Chondrocyte (in vitro differentiated cells): ENCODE measurements at regions not wholly inside any gene's neighbourhood (a gene's known extent, or its start where the extent isn't known, plus 50 kb on each side); places are given as distances from the start of the nearest gene placed in this dataset.

ENCODE experiments used
- DNase-seq: peaks from one replicate; pipeline ENCODE4 v3.0.0; 2021; ENCODE audit warnings: mixed read lengths, low spot score
- H3K27ac Mint-ChIP-seq: one replicate; pipeline ENCODE4 v1.8.0; 2021; ENCODE audit warnings: mild to moderate bottlenecking, moderate library complexity, mixed read lengths; ENCODE audit not compliant: unreplicated experiment
- H3K27me3 Mint-ChIP-seq: 2 replicates; pipeline ENCODE4 v1.8.0; 2021; ENCODE audit warnings: low read depth, mixed read lengths
- H3K36me3 Mint-ChIP-seq: 2 replicates; pipeline ENCODE4 v1.8.0; 2021; ENCODE audit warnings: low read depth, mixed read lengths
- H3K4me1 Mint-ChIP-seq: 2 replicates; pipeline ENCODE4 v1.8.0; 2021; ENCODE audit warnings: low read depth, mild to moderate bottlenecking, mixed read lengths
- H3K4me3 Mint-ChIP-seq: one replicate; pipeline ENCODE4 v1.8.0; 2021; ENCODE audit warnings: mild to moderate bottlenecking, moderate library complexity, mixed read lengths; ENCODE audit not compliant: unreplicated experiment
- H3K9me3 Mint-ChIP-seq: 2 replicates; pipeline ENCODE4 v1.8.0; 2021; ENCODE audit warnings: low read depth, mixed read lengths
- TF ChIP-seq, protein P1 (sequence below): fragments of 200-600 bp; sonication (generic); IDR thresholded peaks from 2 replicates; pipeline ENCODE4 v1.5.0; 2021; ENCODE audit warnings: antibody characterized with exemption, mild to moderate bottlenecking, moderate library complexity

GRCh38 chr7:115474137-115474536 lies 552.2 kb downstream of the MDFIC start:
- DNase-seq: no peak
- Mint-ChIP-seq H3K27ac (no peak overlapping the region), H3K36me3 (no peaks in the 10 kb centered on the region), H3K27me3 (peaks cover 6% of the 10 kb centered on the region), H3K4me1 (peaks cover 14% of the 10 kb centered on the region), H3K4me3 (no peak overlapping the region), H3K9me3 (no peaks in the 10 kb centered on the region)
- TF ChIP-seq, protein P1, sequence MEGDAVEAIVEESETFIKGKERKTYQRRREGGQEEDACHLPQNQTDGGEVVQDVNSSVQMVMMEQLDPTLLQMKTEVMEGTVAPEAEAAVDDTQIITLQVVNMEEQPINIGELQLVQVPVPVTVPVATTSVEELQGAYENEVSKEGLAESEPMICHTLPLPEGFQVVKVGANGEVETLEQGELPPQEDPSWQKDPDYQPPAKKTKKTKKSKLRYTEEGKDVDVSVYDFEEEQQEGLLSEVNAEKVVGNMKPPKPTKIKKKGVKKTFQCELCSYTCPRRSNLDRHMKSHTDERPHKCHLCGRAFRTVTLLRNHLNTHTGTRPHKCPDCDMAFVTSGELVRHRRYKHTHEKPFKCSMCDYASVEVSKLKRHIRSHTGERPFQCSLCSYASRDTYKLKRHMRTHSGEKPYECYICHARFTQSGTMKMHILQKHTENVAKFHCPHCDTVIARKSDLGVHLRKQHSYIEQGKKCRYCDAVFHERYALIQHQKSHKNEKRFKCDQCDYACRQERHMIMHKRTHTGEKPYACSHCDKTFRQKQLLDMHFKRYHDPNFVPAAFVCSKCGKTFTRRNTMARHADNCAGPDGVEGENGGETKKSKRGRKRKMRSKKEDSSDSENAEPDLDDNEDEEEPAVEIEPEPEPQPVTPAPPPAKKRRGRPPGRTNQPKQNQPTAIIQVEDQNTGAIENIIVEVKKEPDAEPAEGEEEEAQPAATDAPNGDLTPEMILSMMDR: no peak

- no peaks in the 10 kb centered on the region for H3K36me3 Mint-ChIP-seq
- H3K4me1 Mint-ChIP-seq: peaks cover 6% of the 10 kb centered on the region
- H3K27me3 Mint-ChIP-seq: peaks cover 6% of the 10 kb centered on the region
- TF ChIP-seq, protein P1: no peak
- no peak overlapping the region for H3K4me3 Mint-ChIP-seq
- no peak for DNase-seq
- no peaks in the 10 kb centered on the region for H3K9me3 Mint-ChIP-seq
- H3K27ac Mint-ChIP-seq: no peak overlapping the region
Measured at GRCh38 chr7:115471891-115472290, 550.0 kb downstream of the MDFIC start.

DNA sequence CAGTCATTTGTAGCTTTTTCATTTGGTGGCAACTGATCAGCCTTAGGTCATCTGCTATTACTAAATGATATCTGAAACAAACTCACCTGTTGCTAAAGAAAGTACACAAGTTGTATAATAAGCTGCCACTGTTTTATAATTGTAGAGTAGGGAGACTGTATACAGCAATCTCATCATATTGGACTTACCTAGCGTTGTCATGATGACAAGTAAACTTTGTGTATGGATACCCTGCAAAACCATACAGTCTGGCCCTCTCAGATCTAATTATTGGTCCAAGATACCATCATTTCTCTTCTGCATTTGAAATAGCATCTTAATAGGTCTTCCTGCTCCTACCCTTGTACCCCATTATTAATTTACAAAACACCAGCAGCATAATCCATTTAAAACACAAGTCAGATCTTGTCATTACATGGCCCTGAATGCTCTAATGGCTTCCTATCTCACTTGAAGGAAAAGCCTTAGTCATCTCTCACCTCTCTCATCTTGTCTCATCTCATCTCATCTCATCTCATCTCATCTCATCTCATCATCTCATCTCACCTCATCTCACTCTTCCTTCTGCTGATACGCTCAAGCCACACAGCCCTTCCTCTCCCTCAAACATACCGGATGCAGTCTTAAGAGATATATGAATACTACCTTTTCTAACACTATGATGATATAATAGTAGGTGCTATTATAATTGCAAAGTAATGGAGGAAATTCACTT lies 540.6 kb downstream of the MDFIC start:
- no peaks in the 10 kb centered on the region for H3K9me3 Mint-ChIP-seq
- no peak overlapping the region for H3K27ac Mint-ChIP-seq
- H3K27me3 Mint-ChIP-seq: no peaks in the 10 kb centered on the region
- H3K4me3 Mint-ChIP-seq: no peak overlapping the region
- H3K4me1 Mint-ChIP-seq: no peaks in the 10 kb centered on the region
- no peak for DNase-seq
- TF ChIP-seq, protein P1: no peak
- H3K36me3 Mint-ChIP-seq: no peaks in the 10 kb centered on the region

DNA sequence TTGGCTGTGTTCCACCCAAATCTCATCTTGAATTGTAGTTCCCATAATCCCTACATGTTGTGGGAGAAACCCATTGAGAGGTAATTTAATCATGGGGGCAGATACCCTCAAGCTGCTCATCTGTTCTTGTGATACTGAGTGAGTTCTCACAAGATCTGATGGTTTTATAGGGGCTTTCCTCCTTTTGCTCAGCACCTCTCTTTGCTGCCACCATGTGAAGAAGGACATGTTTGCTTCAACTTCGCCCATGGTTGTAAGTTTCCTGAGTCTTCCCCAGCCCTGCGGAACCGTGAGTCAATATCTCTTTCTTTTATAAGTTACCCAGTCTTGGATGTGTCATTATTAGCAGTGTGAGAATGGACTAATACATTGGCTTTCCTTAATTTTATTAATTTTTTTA lies 527.8 kb downstream of the MDFIC start:
- Mint-ChIP-seq H3K4me1 (no peaks in the 10 kb centered on the region), H3K27me3 (no peaks in the 10 kb centered on the region), H3K27ac (no peak overlapping the region), H3K4me3 (no peak overlapping the region), H3K9me3 (no peaks in the 10 kb centered on the region), H3K36me3 (no peaks in the 10 kb centered on the region)
- TF ChIP-seq, protein P1: no peak
- no peak for DNase-seq

- Mint-ChIP-seq H3K27ac (no peak overlapping the region), H3K9me3 (no peaks in the 10 kb centered on the region), H3K4me1 (no peaks in the 10 kb centered on the region), H3K27me3 (no peaks in the 10 kb centered on the region), H3K36me3 (no peaks in the 10 kb centered on the region), H3K4me3 (no peak overlapping the region)
- DNase-seq: no peak
- TF ChIP-seq, protein P1: no peak
Measured at GRCh38 chr7:115447495-115447894, 525.6 kb downstream of the MDFIC start.
